B cell (primary cell): ENCODE measurements at regions not wholly inside any gene's neighbourhood (a gene's known extent, or its start where the extent isn't known, plus 50 kb on each side); places are given as distances from the start of the nearest gene placed in this dataset.

ENCODE experiments used
- EZH2 ChIP-seq: IDR thresholded peaks from 2 replicates; pipeline ENCODE4 v1.6.1; 2012; ENCODE audit warnings: borderline replicate concordance, low read depth, mild to moderate bottlenecking, moderate library complexity, low read length; ENCODE audit not compliant: insufficient read depth, poor library complexity, severe bottlenecking
- TF ChIP-seq, protein P1 (sequence below): fragments of 200-600 bp; IDR thresholded peaks from one replicate; pipeline ENCODE4 v1.8.0; 2022; ENCODE audit warnings: antibody characterized with exemption, mild to moderate bottlenecking

DNA sequence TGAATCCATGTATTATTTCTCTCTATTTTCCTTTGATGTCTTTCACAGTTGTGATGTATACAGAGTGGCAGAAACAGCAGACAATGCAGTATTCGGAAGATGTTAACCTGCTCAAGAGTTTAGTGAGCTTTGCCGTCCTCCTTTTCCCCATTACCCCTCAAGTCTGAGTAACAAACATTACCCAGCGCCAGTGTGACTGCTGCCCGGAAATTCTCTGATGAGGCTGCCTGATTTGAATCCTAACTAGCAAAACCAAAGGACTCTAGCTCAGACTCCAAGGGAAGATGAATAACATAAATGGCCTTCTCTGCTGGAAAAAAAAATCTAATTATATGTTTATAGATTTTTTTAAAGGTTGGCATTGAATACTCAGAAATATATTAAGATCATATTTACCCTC is 247.3 kb upstream of the SOX21 start:
- TF ChIP-seq, protein P1, sequence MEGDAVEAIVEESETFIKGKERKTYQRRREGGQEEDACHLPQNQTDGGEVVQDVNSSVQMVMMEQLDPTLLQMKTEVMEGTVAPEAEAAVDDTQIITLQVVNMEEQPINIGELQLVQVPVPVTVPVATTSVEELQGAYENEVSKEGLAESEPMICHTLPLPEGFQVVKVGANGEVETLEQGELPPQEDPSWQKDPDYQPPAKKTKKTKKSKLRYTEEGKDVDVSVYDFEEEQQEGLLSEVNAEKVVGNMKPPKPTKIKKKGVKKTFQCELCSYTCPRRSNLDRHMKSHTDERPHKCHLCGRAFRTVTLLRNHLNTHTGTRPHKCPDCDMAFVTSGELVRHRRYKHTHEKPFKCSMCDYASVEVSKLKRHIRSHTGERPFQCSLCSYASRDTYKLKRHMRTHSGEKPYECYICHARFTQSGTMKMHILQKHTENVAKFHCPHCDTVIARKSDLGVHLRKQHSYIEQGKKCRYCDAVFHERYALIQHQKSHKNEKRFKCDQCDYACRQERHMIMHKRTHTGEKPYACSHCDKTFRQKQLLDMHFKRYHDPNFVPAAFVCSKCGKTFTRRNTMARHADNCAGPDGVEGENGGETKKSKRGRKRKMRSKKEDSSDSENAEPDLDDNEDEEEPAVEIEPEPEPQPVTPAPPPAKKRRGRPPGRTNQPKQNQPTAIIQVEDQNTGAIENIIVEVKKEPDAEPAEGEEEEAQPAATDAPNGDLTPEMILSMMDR: no peak
- TF ChIP-seq EZH2: no peak
